ENCODE measurements at regions not wholly inside any gene's neighbourhood (a gene's known extent, or its start where the extent isn't known, plus 50 kb on each side); places are given as distances from the start of the nearest gene placed in this dataset.

GRCh38 chr12:97982684-97983083, 520.1 kb downstream of the RMST start:
- TF ChIP-seq CTCF (conservative IDR thresholded peaks at IDR 0.05), result no peak
- Mint-ChIP-seq H3K27ac (no peak overlapping the region), H3K27me3 (ENCODE audit: low read depth) (no peaks in the 10 kb centered on the region), H3K36me3 (ENCODE audit: insufficient read depth in 1 of 3, low read depth in 3 of 3) (peaks cover 0 to 9% (median 0%) of the 10 kb centered on the region in 3 experiments; a peak in 3 of 7 replicates), H3K9me3 (peaks cover 9% of the 10 kb centered on the region in 2 experiments; a peak in 4 of 5 replicates), H3K4me3 (no peak overlapping the region), H3K4me1 (peaks cover 5% of the 10 kb centered on the region in 2 experiments)
- Histone ChIP-seq H3K23me2 (ENCODE audit: insufficient read length, low read depth, low read length, poor library complexity, severe bottlenecking) (no peaks in the 10 kb centered on the region), H3K18ac (ENCODE audit: insufficient read length, low read depth, low read length) (no peak overlapping the region), H4K20me1 (ENCODE audit: control insufficient read depth, insufficient read depth, insufficient read length) (no peaks in the 10 kb centered on the region), H4K91ac (ENCODE audit: insufficient read length, low read depth, low read length) (no peak overlapping the region), H2BK120ac (ENCODE audit: low read depth, low read length, poor library complexity, severe bottlenecking) (no peak overlapping the region), H4K5ac (ENCODE audit: insufficient read length, low read depth, low read length) (no peak overlapping the region), H3K4me2 (ENCODE audit: insufficient read depth, insufficient read length, low read length) (no peak overlapping the region), H4K8ac (replicated peaks; ENCODE audit: insufficient read length, low read depth, low read length) (no peak overlapping the region), H2BK15ac (ENCODE audit: low read depth, low read length) (no peak overlapping the region), H3K79me1 (ENCODE audit: insufficient read depth, low read depth, low read length, poor library complexity, severe bottlenecking) (no peaks in the 10 kb centered on the region), H3T11ph (ENCODE audit: low read length) (no peak overlapping the region), H2BK5ac (ENCODE audit: insufficient read length, low read length) (no peak overlapping the region), H3K79me2 (ENCODE audit: insufficient read depth, low read length) (no peaks in the 10 kb centered on the region), H3K9me3 (ENCODE audit: control insufficient read depth, low read depth, low read length) (no peaks in the 10 kb centered on the region), H2BK12ac (ENCODE audit: insufficient read length, low read depth, low read length) (no peak overlapping the region), H3K4ac (ENCODE audit: low read depth, low read length) (no peak overlapping the region), H3K27me3 (ENCODE audit: insufficient read depth, low read length) (no peaks in the 10 kb centered on the region), H3K4me1 (ENCODE audit: insufficient read depth, low read length) (no peaks in the 10 kb centered on the region), H3K9ac (ENCODE audit: extremely low read depth, insufficient read length, low read length) (no peak overlapping the region), H2AFZ (ENCODE audit: low read length) (no peak overlapping the region), H3K56ac (ENCODE audit: insufficient read length, low read depth, low read length) (no peak overlapping the region), H2AK5ac (ENCODE audit: insufficient read length, low read length) (no peak overlapping the region), H3K23ac (ENCODE audit: insufficient read length, low read depth, low read length) (no peak overlapping the region), H3K14ac (ENCODE audit: insufficient read depth, low read length) (no peak overlapping the region), H2BK20ac (ENCODE audit: low read depth, low read length, poor library complexity, severe bottlenecking) (no peak overlapping the region), H3K27ac (ENCODE audit: insufficient read length, low read depth, low read length) (no peak overlapping the region)
- no peak for DNase-seq
- WGBS (ENCODE audit: extremely low coverage, insufficient read length, low lambda C conversion rate), result no CpG with 5 or more reads among the region's 3 CpGs

Measured in H9 (cell line).